Retinal pigment epithelial cell (primary cell): ENCODE measurements at regions not wholly inside any gene's neighbourhood (a gene's known extent, or its start where the extent isn't known, plus 50 kb on each side); places are given as distances from the start of the nearest gene placed in this dataset.

Source experiments
- DNase-seq: peaks from one replicate; pipeline ENCODE4 v3.0.0-alpha.2; 2010; ENCODE audit warnings: low read depth
- H3K4me3 ChIP-seq: 2 replicates; pipeline ENCODE4 v1.5.1; 2011; ENCODE audit warnings: mild to moderate bottlenecking, low read length, control low read depth, moderate library complexity
- CTCF ChIP-seq: conservative IDR thresholded peaks from 2 replicates; pipeline ENCODE4 v1.5.1; 2011; ENCODE audit warnings: low read depth, low read length, control low read depth, inconsistent platforms

GRCh38 chr1:11596295-11596694 is 57.9 kb downstream of the FBXO2 start:
- no peak overlapping the region for H3K4me3 ChIP-seq
- DNase-seq, result no peak
- TF ChIP-seq CTCF, result no peak

- H3K4me3 ChIP-seq, result no peak overlapping the region
- TF ChIP-seq CTCF, result no peak
- no peak for DNase-seq
Measured at GRCh38 chr1:11595285-11595684, 58.9 kb downstream of the FBXO2 start.

- TF ChIP-seq CTCF, result no peak
- no peak overlapping the region for H3K4me3 ChIP-seq
- DNase-seq, result no peak
Measured at GRCh38 chr1:11594625-11595024, 59.6 kb downstream of the FBXO2 start.

GRCh38 chr1:11594222-11594621 is 60.0 kb downstream of the FBXO2 start:
- no peak overlapping the region for H3K4me3 ChIP-seq
- TF ChIP-seq CTCF, result peak; percentile 49
- DNase-seq, result no peak

- TF ChIP-seq CTCF, result no peak
- DNase-seq, result no peak
- no peak overlapping the region for H3K4me3 ChIP-seq
Measured at GRCh38 chr1:11592752-11593151, 61.5 kb downstream of the FBXO2 start.

GRCh38 chr1:11590395-11590794 is 63.8 kb downstream of the FBXO2 start:
- DNase-seq, result no peak
- H3K4me3 ChIP-seq, result no peak overlapping the region
- TF ChIP-seq CTCF, result no peak
